ENCODE measurements at regions not wholly inside any gene's neighbourhood (a gene's known extent, or its start where the extent isn't known, plus 50 kb on each side); places are given as distances from the start of the nearest gene placed in this dataset.

GRCh38 chr21:38880577-38880966, 74.8 kb downstream of the ETS2 start:
- H3K27ac ChIP-seq = no peak overlapping the region
- TF ChIP-seq ZFX (IDR thresholded peaks at IDR 0.05; ENCODE audit: borderline replicate concordance) (no peak), CTCF (IDR thresholded peaks at IDR 0.05) (no peak)

- no peak overlapping the region for H3K27ac ChIP-seq
- TF ChIP-seq CTCF (IDR thresholded peaks at IDR 0.05) (no peak), ZFX (IDR thresholded peaks at IDR 0.05; ENCODE audit: borderline replicate concordance) (no peak)
Measured at GRCh38 chr21:38879912-38880576, 74.3 kb downstream of the ETS2 start.

GRCh38 chr21:38878379-38879179, 72.8 kb downstream of the ETS2 start:
- H3K27ac ChIP-seq = no peak overlapping the region
- TF ChIP-seq ZFX (IDR thresholded peaks at IDR 0.05; ENCODE audit: borderline replicate concordance) = no peak
- TF ChIP-seq CTCF (IDR thresholded peaks at IDR 0.05) = no peak

GRCh38 chr21:38875694-38876492, 70.2 kb downstream of the ETS2 start:
- H3K27ac ChIP-seq = no peak overlapping the region
- TF ChIP-seq ZFX (IDR thresholded peaks at IDR 0.05; ENCODE audit: borderline replicate concordance) = no peak
- no peak for TF ChIP-seq CTCF (IDR thresholded peaks at IDR 0.05)

Measured in 22Rv1 (cell line).